ENCODE measurements at regions not wholly inside any gene's neighbourhood (a gene's known extent, or its start where the extent isn't known, plus 50 kb on each side); places are given as distances from the start of the nearest gene placed in this dataset.

GRCh38 chr13:69213396-69213795 lies 894.2 kb upstream of the ATXN8OS start:
- Histone ChIP-seq H3K4me1 (no peaks in the 10 kb centered on the region), H3K4me3 (no peak overlapping the region), H3K9me3 (peaks cover 5% of the 10 kb centered on the region), H3K36me3 (no peaks in the 10 kb centered on the region), H3K27me3 (ENCODE audit: low read depth) (no peaks in the 10 kb centered on the region), H3K27ac (no peak overlapping the region)
- no peak for TF ChIP-seq CTCF (IDR thresholded peaks at IDR 0.05)
- DNase-seq = no peak
- intact Hi-C loops (cut with DNase I) = no loop called here
- no peak for ATAC-seq

DNA sequence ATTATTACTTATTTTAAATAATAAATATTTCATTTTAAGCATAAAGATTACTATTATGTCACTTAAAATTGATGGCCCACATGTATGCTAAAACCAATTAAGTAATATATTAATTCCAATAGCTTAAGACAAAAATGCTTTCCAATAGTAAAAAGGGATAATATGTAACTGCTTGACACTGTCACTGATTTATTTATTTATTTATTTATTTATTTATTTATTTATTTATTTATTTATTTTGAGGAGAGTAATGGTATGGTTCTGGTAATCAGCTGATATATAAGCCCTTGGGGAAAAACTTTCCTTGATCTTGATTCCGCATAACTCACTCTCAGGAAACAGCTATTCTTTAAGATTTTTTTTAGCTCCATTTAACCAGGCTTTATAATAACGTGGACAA lies 903.0 kb upstream of the ATXN8OS start:
- no peak overlapping the region for H3K27ac ChIP-seq
- DNase-seq (no peak), ATAC-seq (no peak)
- no peaks in the 10 kb centered on the region for H3K9me3 ChIP-seq
- no peaks in the 10 kb centered on the region for H3K27me3 ChIP-seq (ENCODE audit: low read depth)
- intact Hi-C loops (cut with DNase I) = no loop called here
- no peak for TF ChIP-seq CTCF (IDR thresholded peaks at IDR 0.05)
- H3K4me3 ChIP-seq = no peak overlapping the region
- no peaks in the 10 kb centered on the region for H3K36me3 ChIP-seq
- no peaks in the 10 kb centered on the region for H3K4me1 ChIP-seq

DNA sequence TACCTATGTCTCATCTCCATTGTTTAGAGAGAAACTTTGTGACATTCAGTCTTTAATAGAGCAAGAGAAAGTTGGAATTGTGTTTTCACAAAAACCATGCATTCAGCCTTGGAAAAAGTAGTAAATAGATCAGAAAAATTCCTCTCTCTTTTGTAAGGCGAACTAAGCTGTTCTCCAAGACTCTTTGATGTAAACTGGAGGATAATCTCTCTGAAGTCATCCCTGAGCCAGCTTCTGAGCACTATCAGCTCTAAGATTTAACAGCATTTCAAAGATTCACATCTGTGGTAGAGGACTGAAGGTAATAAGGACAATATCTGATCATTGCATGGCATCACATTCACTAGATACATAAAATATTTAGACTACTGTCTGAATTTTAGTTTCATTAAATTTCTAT lies 904.6 kb upstream of the ATXN8OS start:
- ATAC-seq = no peak
- Histone ChIP-seq H3K27me3 (ENCODE audit: low read depth) (no peaks in the 10 kb centered on the region), H3K9me3 (no peaks in the 10 kb centered on the region), H3K4me1 (no peaks in the 10 kb centered on the region), H3K27ac (no peak overlapping the region), H3K4me3 (no peak overlapping the region), H3K36me3 (no peaks in the 10 kb centered on the region)
- no peak for DNase-seq
- intact Hi-C loops (cut with DNase I) = no loop called here
- TF ChIP-seq CTCF (IDR thresholded peaks at IDR 0.05) = no peak

- no peak for ATAC-seq
- Histone ChIP-seq H3K27me3 (ENCODE audit: low read depth) (no peaks in the 10 kb centered on the region), H3K36me3 (no peaks in the 10 kb centered on the region), H3K9me3 (no peaks in the 10 kb centered on the region), H3K27ac (no peak overlapping the region), H3K4me3 (no peak overlapping the region), H3K4me1 (no peaks in the 10 kb centered on the region)
- DNase-seq = no peak
- intact Hi-C loops (cut with DNase I) = no loop called here
- TF ChIP-seq CTCF (IDR thresholded peaks at IDR 0.05) = no peak
These were observed 908.0 kb upstream of the ATXN8OS start for GRCh38 chr13:69199664-69200063.

DNA sequence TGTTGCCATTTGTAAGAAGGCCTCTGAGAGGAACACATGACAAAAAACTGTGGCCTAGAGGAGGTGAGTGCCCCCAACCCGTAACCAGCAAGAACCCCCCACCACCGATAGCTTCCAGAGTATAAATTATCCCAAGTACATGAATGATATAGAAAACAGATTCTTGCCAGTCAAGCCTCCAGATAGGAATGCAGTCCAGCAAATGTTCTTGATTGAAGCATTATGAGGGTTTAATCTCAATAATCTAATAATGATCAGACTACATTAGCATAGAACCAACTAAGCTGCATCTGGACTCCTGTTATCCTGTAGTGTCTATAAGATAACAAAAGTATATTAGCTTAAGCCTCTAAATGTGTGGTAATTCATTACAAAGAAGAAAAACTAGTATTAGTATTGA lies 908.9 kb upstream of the ATXN8OS start:
- intact Hi-C loops (cut with DNase I) = no loop called here

More for the DNA sequence above, 908.9 kb upstream of the ATXN8OS start:
- DNase-seq = no peak
- no peaks in the 10 kb centered on the region for H3K36me3 ChIP-seq
- H3K27ac ChIP-seq = no peak overlapping the region
- no peak overlapping the region for H3K4me3 ChIP-seq
- no peaks in the 10 kb centered on the region for H3K27me3 ChIP-seq (ENCODE audit: low read depth)
- no peaks in the 10 kb centered on the region for H3K4me1 ChIP-seq
- no peak for ATAC-seq
- H3K9me3 ChIP-seq = no peaks in the 10 kb centered on the region
- no peak for TF ChIP-seq CTCF (IDR thresholded peaks at IDR 0.05)

Measured in lower lobe of right lung (tissue), 2 donors.